K562 (cell line): ENCODE measurements at regions not wholly inside any gene's neighbourhood (a gene's known extent, or its start where the extent isn't known, plus 50 kb on each side); places are given as distances from the start of the nearest gene placed in this dataset.

Experiments used
- BRF1 ChIP-seq: IDR thresholded peaks from 3 replicates; pipeline ENCODE4 v1.6.1; 2011; ENCODE audit warnings: borderline replicate concordance, mild to moderate bottlenecking; ENCODE audit not compliant: insufficient read length; ENCODE audit errors: extremely low read depth
- CHCHD3 ChIP-seq: fragments of 250-450 bp; sonication (Bioruptor Pico); IDR thresholded peaks from 2 replicates; pipeline ENCODE4 v2.1.2; 2022; ENCODE audit warnings: mild to moderate bottlenecking
- CTCF ChIP-seq, 3 experiments: IDR thresholded peaks in 2 of 3; conservative IDR thresholded peaks in 1 of 3; 2 replicates each; pipeline ENCODE4 v1.5.1; 2011 to 2012; ENCODE audit warnings: low read length in 3 of 3, mild to moderate bottlenecking in 3 of 3, control low read depth in 2 of 3, improper control_type of control experiment in 1 of 3, inconsistent platforms in 1 of 3, low read depth in 1 of 3, mixed read lengths in 1 of 3, moderate library complexity in 1 of 3; ENCODE audit not compliant: insufficient read depth in 2 of 3
- FOS ChIP-seq: IDR thresholded peaks from 3 replicates; pipeline ENCODE4 v1.6.1; 2011; ENCODE audit not compliant: insufficient read length; ENCODE audit errors: extremely low read depth
- FOSL1 ChIP-seq: fragments of 200-800 bp; sonication (Bioruptor generic); conservative IDR thresholded peaks from 2 replicates; pipeline ENCODE4 v1.6.1; 2016; ENCODE audit warnings: missing genetic modification characterization, missing compliant biosample characterization
- FOXP1 ChIP-seq: sonication (generic); formaldehyde crosslinking; IDR thresholded peaks from 2 replicates; pipeline ENCODE4 v1.8.0; 2022; ENCODE audit warnings: mild to moderate bottlenecking, missing genetic modification reagents
- HBP1 ChIP-seq: fragments of 450-650 bp; formaldehyde crosslinking; IDR thresholded peaks from 2 replicates; pipeline ENCODE4 v1.4.0; 2022; ENCODE audit warnings: missing genetic modification characterization
- JUND ChIP-seq, 2 experiments: IDR thresholded peaks; 2 replicates in 1 of 2; 3 replicates in 1 of 2; pipeline ENCODE4 v1.6.1; 2011; ENCODE audit warnings: borderline replicate concordance in 2 of 2, low read depth in 2 of 2, low read length in 2 of 2, improper control_type of control experiment in 1 of 2, missing biosample characterization in 1 of 2, missing genetic modification characterization in 1 of 2, missing genetic modification reagents in 1 of 2

DNA sequence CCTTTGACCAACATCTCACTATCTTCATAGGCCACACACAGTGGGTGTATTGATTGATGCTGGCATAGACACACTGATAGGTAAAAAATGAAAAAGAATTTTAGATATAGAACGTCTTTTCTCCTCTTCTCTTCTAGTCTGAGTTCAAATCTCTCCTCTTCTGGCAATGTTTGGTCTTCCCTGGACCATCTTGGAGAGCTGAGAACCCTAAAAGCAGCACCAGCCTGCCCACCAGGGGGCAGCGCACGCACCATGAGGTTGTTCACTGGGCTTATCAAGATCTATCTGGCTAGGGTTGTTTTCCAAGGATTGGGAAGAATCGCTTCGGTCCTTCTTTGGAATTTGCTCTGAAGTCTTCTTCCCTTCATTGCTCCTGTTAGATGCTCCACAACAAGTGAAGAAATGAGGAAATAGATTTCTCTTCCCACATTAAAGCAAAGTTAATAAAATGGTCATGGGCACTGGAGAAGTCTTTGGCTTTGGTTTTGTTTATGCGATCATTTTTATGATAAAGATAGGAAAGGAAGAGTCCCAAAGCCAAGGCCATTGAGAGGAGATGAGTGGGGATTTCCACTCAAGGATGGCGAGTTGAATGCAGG lies 104.0 kb upstream of the OLIG2 start:
- TF ChIP-seq CTCF (IDR thresholded peaks at IDR 0.05 in 2 of 3, conservative IDR thresholded peaks at IDR 0.05 in 1 of 3; ENCODE audit: insufficient read depth in 2 of 3, low read depth in 1 of 3, low read length in 3 of 3), result peak; percentile 65 to 82 (median 67)
- no peak for TF ChIP-seq FOXP1 (CRISPR knock-in tag)
- no peak for TF ChIP-seq BRF1
- no peak for TF ChIP-seq JUND (IDR thresholded peaks at IDR 0.05; ENCODE audit: borderline replicate concordance, low read depth, low read length)
- 0 out of 3 replicates have a peak, but pooled peaks have one; percentile 14 for TF ChIP-seq JUND (tag; IDR thresholded peaks at IDR 0.05; ENCODE audit: borderline replicate concordance, low read depth, low read length)
- no peak for TF ChIP-seq HBP1 (CRISPR knock-in tag)
- TF ChIP-seq CHCHD3, result no peak
- TF ChIP-seq FOS, result no peak
- no peak for TF ChIP-seq FOSL1 (tag)
